Rectal smooth muscle tissue (tissue), 1 donor: ENCODE measurements at regions not wholly inside any gene's neighbourhood (a gene's known extent, or its start where the extent isn't known, plus 50 kb on each side); places are given as distances from the start of the nearest gene placed in this dataset.

Experiments
- H3K27ac ChIP-seq: one replicate; pipeline ENCODE4 v1.7.0; 2013; ENCODE audit warnings: low read depth, low read length, inconsistent platforms
- H3K27me3 ChIP-seq: one replicate; pipeline ENCODE4 v1.7.0; 2013; ENCODE audit warnings: low read length; ENCODE audit not compliant: control insufficient read depth, insufficient read depth
- H3K36me3 ChIP-seq: one replicate; pipeline ENCODE4 v1.7.0; 2013; ENCODE audit warnings: low read length; ENCODE audit not compliant: control insufficient read depth, insufficient read depth
- H3K4me1 ChIP-seq: one replicate; pipeline ENCODE4 v1.7.0; 2013; ENCODE audit warnings: low read length; ENCODE audit not compliant: control insufficient read depth, insufficient read depth
- H3K4me3 ChIP-seq: one replicate; pipeline ENCODE4 v1.7.0; 2013; ENCODE audit warnings: low read length
- H3K9ac ChIP-seq: one replicate; pipeline ENCODE4 v1.7.0; 2013; ENCODE audit warnings: low read length

GRCh38 chr10:55091691-55092328, 290.8 kb upstream of the PCDH15 start:
- H3K27ac ChIP-seq: no peak overlapping the region
- no peaks in the 10 kb centered on the region for H3K4me1 ChIP-seq
- H3K4me3 ChIP-seq: no peak overlapping the region
- H3K9ac ChIP-seq: no peak overlapping the region
- H3K36me3 ChIP-seq: no peaks in the 10 kb centered on the region
- no peaks in the 10 kb centered on the region for H3K27me3 ChIP-seq

GRCh38 chr10:55078121-55078520, 277.1 kb upstream of the PCDH15 start:
- Histone ChIP-seq H3K4me1 (no peaks in the 10 kb centered on the region), H3K27me3 (no peaks in the 10 kb centered on the region), H3K9ac (no peak overlapping the region), H3K27ac (no peak overlapping the region), H3K4me3 (no peak overlapping the region), H3K36me3 (no peaks in the 10 kb centered on the region)

GRCh38 chr10:55065185-55065584, 264.2 kb upstream of the PCDH15 start:
- H3K9ac ChIP-seq: no peak overlapping the region

GRCh38 chr10:55063811-55064210, 262.8 kb upstream of the PCDH15 start:
- Histone ChIP-seq H3K36me3 (no peaks in the 10 kb centered on the region), H3K27me3 (no peaks in the 10 kb centered on the region), H3K4me1 (no peaks in the 10 kb centered on the region), H3K9ac (no peak overlapping the region), H3K27ac (no peak overlapping the region), H3K4me3 (no peak overlapping the region)

More at GRCh38 chr10:55065185-55065584, 264.2 kb upstream of the PCDH15 start:
- H3K27ac ChIP-seq: no peak overlapping the region
- no peaks in the 10 kb centered on the region for H3K27me3 ChIP-seq
- no peaks in the 10 kb centered on the region for H3K4me1 ChIP-seq
- H3K36me3 ChIP-seq: no peaks in the 10 kb centered on the region
- H3K4me3 ChIP-seq: no peak overlapping the region

- Histone ChIP-seq H3K4me3 (no peak overlapping the region), H3K4me1 (no peaks in the 10 kb centered on the region), H3K27ac (no peak overlapping the region), H3K9ac (no peak overlapping the region), H3K36me3 (no peaks in the 10 kb centered on the region), H3K27me3 (no peaks in the 10 kb centered on the region)
Observed at GRCh38 chr10:55062349-55062748, 261.3 kb upstream of the PCDH15 start.

- Histone ChIP-seq H3K36me3 (no peaks in the 10 kb centered on the region), H3K27me3 (no peaks in the 10 kb centered on the region), H3K4me1 (no peaks in the 10 kb centered on the region), H3K4me3 (no peak overlapping the region), H3K27ac (no peak overlapping the region), H3K9ac (no peak overlapping the region)
Observed at GRCh38 chr10:55058800-55059199, 257.8 kb upstream of the PCDH15 start.

- no peak overlapping the region for H3K4me3 ChIP-seq
- H3K9ac ChIP-seq: no peak overlapping the region
- no peaks in the 10 kb centered on the region for H3K4me1 ChIP-seq
Observed at GRCh38 chr10:55051515-55051914, 250.5 kb upstream of the PCDH15 start.

GRCh38 chr10:55048830-55049498, 247.9 kb upstream of the PCDH15 start:
- H3K27ac ChIP-seq: no peak overlapping the region
- H3K36me3 ChIP-seq: no peaks in the 10 kb centered on the region
- no peak overlapping the region for H3K9ac ChIP-seq
- no peaks in the 10 kb centered on the region for H3K27me3 ChIP-seq
- H3K4me1 ChIP-seq: no peaks in the 10 kb centered on the region
- no peak overlapping the region for H3K4me3 ChIP-seq

More at GRCh38 chr10:55051515-55051914, 250.5 kb upstream of the PCDH15 start:
- no peaks in the 10 kb centered on the region for H3K36me3 ChIP-seq
- no peaks in the 10 kb centered on the region for H3K27me3 ChIP-seq
- no peak overlapping the region for H3K27ac ChIP-seq

GRCh38 chr10:55043540-55043939, 242.5 kb upstream of the PCDH15 start:
- H3K4me3 ChIP-seq: no peak overlapping the region
- H3K27me3 ChIP-seq: no peaks in the 10 kb centered on the region
- H3K4me1 ChIP-seq: no peaks in the 10 kb centered on the region
- H3K27ac ChIP-seq: no peak overlapping the region
- no peaks in the 10 kb centered on the region for H3K36me3 ChIP-seq
- no peak overlapping the region for H3K9ac ChIP-seq

- Histone ChIP-seq H3K27ac (no peak overlapping the region), H3K27me3 (no peaks in the 10 kb centered on the region), H3K4me1 (no peaks in the 10 kb centered on the region), H3K9ac (no peak overlapping the region), H3K36me3 (no peaks in the 10 kb centered on the region), H3K4me3 (no peak overlapping the region)
Observed at GRCh38 chr10:55033061-55033460, 232.0 kb upstream of the PCDH15 start.

GRCh38 chr10:55024713-55025112, 223.7 kb upstream of the PCDH15 start:
- Histone ChIP-seq H3K27ac (no peak overlapping the region), H3K36me3 (no peaks in the 10 kb centered on the region)

GRCh38 chr10:55019439-55019838, 218.4 kb upstream of the PCDH15 start:
- Histone ChIP-seq H3K27ac (no peak overlapping the region), H3K9ac (no peak overlapping the region), H3K4me3 (no peak overlapping the region), H3K27me3 (no peaks in the 10 kb centered on the region), H3K36me3 (no peaks in the 10 kb centered on the region), H3K4me1 (no peaks in the 10 kb centered on the region)

More at GRCh38 chr10:55024713-55025112, 223.7 kb upstream of the PCDH15 start:
- Histone ChIP-seq H3K4me3 (no peak overlapping the region), H3K27me3 (no peaks in the 10 kb centered on the region), H3K4me1 (no peaks in the 10 kb centered on the region), H3K9ac (no peak overlapping the region)

- Histone ChIP-seq H3K27ac (no peak overlapping the region), H3K9ac (no peak overlapping the region)
Observed at GRCh38 chr10:55013318-55013717, 212.3 kb upstream of the PCDH15 start.

More at GRCh38 chr10:55013318-55013717, 212.3 kb upstream of the PCDH15 start:
- H3K36me3 ChIP-seq: no peaks in the 10 kb centered on the region
- no peak overlapping the region for H3K4me3 ChIP-seq
- H3K4me1 ChIP-seq: no peaks in the 10 kb centered on the region
- H3K27me3 ChIP-seq: no peaks in the 10 kb centered on the region
